GM18907 (cell line): ENCODE measurements at regions not wholly inside any gene's neighbourhood (a gene's known extent, or its start where the extent isn't known, plus 50 kb on each side); places are given as distances from the start of the nearest gene placed in this dataset.

ENCODE experiments used
- ATAC-seq: cut with Tn5 transposase; IDR thresholded peaks from one replicate; pipeline ENCODE4 v1.9.1; 2021; ENCODE audit warnings: mild to moderate bottlenecking, moderate library complexity; ENCODE audit not compliant: unreplicated experiment

GRCh38 chr18:56235481-56236013, 402.8 kb downstream of the TXNL1 start:
- ATAC-seq = peak; percentile 95

GRCh38 chr18:56235071-56235470, 403.3 kb downstream of the TXNL1 start:
- peak; percentile 44 for ATAC-seq

DNA sequence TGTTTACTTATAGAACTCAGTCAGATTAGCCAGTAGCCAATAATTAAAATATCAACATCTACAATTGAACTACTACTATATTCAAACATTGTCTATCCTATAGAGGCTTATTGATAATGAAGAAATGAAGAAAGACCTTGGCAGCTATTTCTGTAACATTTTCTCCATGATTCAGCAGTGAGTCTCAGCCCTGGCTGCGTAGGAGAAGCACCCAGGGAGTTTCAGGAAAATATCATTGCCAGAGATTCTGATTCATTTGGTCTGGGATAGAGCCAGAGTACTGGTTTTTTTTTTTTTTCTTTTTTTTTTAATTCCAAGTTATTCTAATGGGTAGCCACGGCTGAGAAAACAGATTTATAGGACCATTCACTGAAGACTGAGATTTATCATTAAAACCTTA, 404.8 kb downstream of the TXNL1 start:
- ATAC-seq = no peak

DNA sequence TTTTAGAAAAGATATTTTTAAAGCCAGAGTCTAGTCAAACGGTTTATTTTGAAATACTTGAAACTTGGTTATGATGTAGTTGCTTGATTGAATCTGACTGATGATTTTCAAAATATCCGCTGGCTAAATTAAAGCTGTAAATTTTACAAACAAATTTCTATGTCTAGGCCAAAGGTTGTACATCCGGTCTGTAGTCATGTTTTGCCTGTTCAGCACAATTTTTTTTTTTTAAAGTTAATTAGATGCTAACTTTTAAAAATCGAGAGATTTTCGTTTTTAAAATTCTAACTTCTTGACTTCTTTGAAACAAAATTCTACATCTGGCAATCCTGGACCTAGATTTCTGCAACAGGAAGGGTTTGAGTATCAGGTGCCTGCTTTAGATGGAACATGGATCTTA, 412.4 kb downstream of the TXNL1 start:
- no peak for ATAC-seq

- no peak for ATAC-seq
Observed at GRCh38 chr18:56224669-56225561, 413.5 kb downstream of the TXNL1 start.

GRCh38 chr18:56221195-56222065, 417.0 kb downstream of the TXNL1 start:
- ATAC-seq = no peak

DNA sequence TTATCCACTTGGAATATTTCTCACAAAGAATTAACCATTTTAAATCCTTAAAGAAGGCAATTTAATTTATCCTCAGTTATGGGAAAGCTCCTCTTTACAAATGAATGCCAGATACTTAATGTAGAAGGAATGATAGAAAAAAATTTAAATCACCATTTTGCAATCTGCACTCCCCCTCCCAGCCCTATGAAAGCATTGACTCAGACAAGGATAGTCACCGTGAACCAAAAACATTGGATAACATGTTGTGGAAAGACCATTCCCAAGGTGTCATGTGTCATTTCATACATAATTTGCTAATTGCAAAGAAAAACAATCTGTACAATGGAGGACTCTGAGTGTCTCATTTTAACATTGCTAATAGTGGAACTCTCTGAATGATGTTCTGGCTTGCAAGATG, 421.0 kb downstream of the TXNL1 start:
- ATAC-seq = no peak

DNA sequence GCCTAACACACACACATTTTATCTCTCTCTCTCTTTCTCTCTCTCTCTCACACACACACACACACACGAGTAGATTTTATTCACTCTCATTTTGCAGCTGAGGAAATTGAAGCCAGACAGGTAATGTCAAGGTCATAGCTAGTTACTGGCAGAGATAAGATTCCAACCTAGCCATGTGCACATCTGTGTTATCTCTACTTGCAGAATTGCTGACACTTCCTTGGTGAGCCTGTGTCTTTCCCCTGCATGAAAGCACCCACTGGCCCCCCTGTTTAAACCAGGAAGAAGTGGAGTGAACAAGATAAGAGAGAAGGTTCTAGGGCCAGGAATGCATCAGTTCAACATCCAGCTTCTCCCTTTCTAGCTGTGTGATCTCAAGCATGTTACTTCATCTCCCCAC, 423.7 kb downstream of the TXNL1 start:
- no peak for ATAC-seq

GRCh38 chr18:56210520-56210919, 427.9 kb downstream of the TXNL1 start:
- ATAC-seq = no peak

DNA sequence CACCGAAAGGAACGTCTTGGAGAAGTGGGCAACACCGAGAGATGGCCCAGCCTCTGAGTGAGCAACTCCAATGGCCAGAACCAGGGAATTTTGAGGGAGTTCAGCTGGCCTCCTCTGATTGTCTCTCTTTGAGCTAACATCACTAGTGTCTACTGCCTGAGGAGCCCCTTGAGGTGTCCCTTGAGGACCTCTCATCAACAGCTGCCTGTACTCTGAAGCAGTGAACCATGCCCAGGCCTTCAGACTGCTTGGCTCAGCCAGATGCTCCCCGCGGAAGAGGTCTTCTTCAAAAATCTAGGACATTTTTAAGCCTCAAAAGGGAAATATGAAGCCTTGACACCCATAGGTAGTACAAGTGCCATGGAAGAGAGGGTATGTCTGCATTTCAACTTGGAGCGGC, 430.4 kb downstream of the TXNL1 start:
- no peak for ATAC-seq

GRCh38 chr18:56204052-56204451, 434.3 kb downstream of the TXNL1 start:
- no peak for ATAC-seq

GRCh38 chr18:56202678-56203077, 435.7 kb downstream of the TXNL1 start:
- no peak for ATAC-seq

DNA sequence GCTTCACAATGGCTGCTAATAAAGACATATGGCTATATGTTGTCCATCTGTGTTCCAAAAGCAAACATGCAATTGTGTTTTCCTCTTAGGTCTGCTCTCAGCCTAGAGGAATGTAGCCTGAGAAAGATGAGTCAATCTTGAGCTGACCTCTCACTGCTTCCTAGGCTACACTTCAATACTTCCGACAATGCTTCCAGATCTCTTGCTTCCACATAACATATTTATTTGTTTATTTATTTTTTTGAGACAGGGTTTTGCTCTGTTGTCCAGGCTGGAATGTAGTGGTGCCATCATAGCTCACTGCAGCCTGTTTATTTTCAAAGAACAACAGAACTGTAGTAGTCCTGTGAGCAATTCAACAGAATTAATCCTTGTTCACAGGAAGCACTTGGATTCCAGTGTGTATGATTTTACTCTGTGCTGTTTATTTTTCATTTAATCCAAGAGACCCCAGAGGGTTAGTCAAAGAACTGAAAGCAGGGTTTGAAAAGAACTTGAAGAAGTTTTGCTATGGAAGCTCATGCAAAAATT, 437.9 kb downstream of the TXNL1 start:
- no peak for ATAC-seq

- ATAC-seq = no peak
Observed at GRCh38 chr18:56199580-56200330, 438.6 kb downstream of the TXNL1 start.

DNA sequence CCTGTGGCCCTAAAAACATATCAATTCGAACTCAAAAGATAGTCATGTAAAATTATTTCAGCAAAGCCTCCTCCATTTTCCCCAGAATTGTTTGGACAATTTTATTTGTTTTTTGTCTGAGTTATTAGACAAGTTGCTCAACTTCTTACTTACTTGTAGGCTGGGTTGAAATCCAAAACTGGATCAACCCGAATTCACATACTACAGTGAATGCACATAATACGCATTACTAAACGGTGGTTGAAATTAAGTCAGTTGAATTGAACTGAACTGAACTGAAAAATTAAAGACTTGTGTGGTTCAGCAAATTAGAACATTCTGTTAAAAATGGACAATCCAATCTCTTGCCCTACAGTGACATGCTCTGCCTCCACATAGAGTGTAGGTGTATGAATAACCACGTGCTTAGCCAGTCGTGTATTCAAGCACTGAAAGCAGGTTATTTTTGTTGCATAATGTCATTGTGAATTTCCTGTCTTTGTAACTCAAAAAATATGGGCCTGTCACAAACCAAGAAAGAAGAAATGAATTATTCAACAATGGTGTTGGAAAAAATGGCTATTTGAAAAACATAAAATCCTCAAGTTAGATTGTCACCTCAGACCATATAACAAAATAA, 441.0 kb downstream of the TXNL1 start:
- no peak for ATAC-seq

DNA sequence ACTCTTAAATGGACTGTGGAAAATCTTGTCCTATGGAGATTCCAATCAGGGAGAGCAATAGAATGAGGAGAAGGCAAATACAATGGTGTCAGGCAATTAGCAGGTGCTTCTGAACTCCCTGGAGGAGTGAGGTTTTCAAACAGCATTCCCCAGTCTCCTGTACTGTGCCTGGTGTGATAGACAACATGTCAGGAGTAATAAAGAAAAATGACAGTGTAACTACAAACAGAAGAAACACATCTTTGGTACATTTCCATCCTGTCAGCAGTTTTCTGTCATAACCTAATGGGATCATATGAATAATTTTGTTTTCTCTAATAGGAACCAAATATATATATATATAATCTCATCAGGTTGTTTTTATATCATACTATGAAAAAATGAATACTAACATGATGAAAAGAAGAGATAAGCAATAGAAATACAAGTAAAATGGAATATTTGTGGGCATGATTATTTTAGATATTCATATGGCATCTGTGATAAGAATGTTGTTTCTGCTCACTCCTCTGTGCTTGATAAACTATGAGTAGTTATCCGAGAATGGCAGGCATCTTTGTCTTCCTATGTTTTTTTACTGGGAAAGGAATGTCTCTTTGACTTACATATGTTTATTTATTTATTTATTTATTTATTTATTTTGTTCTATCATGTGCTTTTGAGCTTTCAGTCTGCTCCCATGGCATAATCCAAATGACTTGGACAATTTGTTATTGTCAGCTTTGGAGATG, 441.7 kb downstream of the TXNL1 start:
- no peak for ATAC-seq

DNA sequence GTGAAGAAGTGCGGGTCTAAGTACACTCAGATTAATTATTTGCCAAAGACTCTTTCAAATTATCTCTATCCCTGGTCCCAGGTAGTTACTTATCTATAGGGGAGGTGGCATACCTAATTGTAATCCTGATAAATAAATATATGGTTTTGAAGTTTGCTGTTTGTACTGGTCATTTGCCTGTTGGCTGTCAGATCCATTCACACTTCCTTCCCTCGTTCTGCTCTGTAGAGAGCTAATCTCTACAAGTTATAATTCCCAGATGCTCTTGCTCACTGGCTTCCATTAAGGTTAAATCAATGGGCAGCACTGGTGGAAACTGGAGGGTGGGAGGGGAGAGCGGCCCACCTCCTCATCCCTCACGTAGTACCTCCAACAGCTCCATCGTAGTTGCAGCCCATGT, 447.1 kb downstream of the TXNL1 start:
- ATAC-seq = no peak

DNA sequence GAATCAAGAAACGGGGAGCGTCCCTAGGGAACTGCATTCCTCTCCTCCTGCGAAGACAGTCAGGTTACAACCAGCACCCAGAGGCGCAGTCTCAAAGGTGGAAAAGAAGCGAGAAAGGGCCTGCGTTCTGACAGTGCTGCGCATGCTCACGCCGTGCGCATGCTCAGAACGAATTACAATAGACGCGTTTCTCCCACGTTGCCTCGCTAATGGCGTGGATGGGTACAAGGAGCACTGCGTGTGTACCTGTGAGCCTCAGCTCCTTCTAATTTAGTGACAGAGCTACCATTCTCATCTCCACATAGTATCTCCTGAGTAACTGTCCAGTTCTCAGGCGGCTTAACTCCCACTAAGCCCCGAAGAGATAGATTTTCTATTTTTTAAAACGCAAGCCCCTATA, 448.8 kb downstream of the TXNL1 start:
- ATAC-seq = no peak

DNA sequence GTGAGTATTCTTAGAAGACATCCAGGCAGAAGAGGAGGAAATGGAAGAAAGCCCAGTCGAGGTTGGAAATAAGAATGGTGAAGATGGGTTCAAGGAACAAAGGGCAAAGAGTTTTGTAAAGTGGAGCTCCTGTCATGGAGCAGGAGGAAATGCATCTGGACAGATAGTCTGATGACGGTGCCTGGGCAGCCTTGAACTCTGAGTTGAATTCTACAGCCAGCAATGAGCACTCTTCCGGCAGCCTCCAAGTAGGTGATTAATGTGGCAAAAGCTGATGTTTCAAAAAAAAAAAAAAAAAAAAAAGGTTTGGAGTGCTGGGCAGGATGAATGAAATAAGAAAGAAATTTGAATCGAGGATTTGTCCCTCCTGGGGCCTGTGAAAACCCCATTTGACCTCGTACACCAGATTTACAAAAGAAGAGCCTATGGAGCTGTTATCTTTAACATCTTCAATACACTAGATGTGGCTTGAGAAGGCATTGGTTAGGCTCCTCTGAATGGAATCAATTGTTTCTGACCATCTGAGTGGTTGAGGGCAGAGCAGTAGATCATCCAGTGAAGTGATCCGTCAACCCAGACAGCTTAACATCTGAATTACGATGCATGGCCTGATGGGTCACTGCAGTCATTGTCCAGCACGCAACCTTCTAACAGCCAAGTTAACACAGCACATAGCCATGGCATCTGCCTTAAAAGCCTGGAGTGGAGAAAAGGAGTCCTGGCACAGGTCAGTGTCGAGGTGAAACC, 449.7 kb downstream of the TXNL1 start:
- ATAC-seq = no peak
